ENCODE measurements at regions not wholly inside any gene's neighbourhood (a gene's known extent, or its start where the extent isn't known, plus 50 kb on each side); places are given as distances from the start of the nearest gene placed in this dataset.

GRCh38 chrX:111041018-111041462 is 55.0 kb upstream of the PAK3 start:
- no TSS peak for BruUV-seq (replicated peaks)
- no peak for FAIRE-seq

DNA sequence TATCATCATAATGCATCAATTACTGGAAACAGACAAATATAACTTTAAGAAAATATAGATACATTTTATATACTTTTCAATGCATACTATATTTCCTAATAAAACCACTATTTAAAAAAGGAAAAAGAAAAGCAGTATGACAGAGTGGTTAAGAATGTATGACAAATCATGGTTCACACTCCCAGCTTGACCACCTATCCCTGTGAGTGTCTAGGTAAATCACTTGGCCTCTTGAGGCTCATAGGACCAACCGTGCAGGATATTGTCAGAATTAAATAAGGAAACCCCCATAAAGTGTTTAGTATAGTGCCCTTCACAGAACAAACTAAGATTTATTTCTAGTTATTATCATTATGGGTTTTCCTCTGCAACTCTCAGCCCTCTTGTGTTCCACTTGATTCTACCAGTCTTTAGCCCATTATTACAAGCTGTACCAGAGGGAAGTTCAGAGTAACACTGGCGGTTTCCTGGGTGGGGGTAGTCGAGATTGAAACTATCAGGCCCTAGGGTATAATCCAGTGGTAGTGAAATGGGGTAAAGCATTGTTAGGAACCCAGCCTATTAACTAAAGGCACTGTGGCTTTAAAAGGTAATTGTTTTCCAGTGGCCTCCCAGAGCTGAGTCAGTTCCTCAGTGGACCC is 55.5 kb upstream of the PAK3 start:
- in situ Hi-C loops (cut with MboI) (no loop called here), intact Hi-C loops (cut with micrococcal nuclease; ENCODE audit: unreplicated experiment) (no loop called here)
- RAD21 ChIA-PET (ENCODE audit: unreplicated experiment): no interaction called here
- H4K20me1 ChIP-seq (ENCODE audit: control insufficient read depth, insufficient read depth): no peaks in the 10 kb centered on the region
- H3K79me2 ChIP-seq (ENCODE audit: control insufficient read depth, insufficient read depth, low read length): no peaks in the 10 kb centered on the region
- no TSS peak for BruUV-seq (replicated peaks)
- whole genome bisulfite sequencing (ENCODE audit: insufficient coverage, insufficient replicate concordance, low lambda C conversion rate, missing lambda C conversion rate): 3% methylated on average over 3 of the region's 3 CpGs
- no peak overlapping the region for H3K4me2 ChIP-seq (ENCODE audit: control insufficient read depth, insufficient read depth)
- H3K4me1 ChIP-seq (ENCODE audit: control insufficient read depth, insufficient read depth, low read length): no peaks in the 10 kb centered on the region
- H3K27ac ChIP-seq (ENCODE audit: control insufficient read depth, insufficient read depth): no peak overlapping the region
- FAIRE-seq (no peak), DNase-seq (ENCODE audit: low read depth, low spot score) (no peak), ATAC-seq (peak; percentile 53)
- H3K4me3 ChIP-seq: no peak overlapping the region
- no peak overlapping the region for H3K9ac ChIP-seq (ENCODE audit: control insufficient read depth, insufficient read depth, low read length)
- CTCF ChIA-PET: no interaction called here
- POLR2A ChIA-PET: no interaction called here
- H3K36me3 ChIP-seq (ENCODE audit: control insufficient read depth in 2 of 2, insufficient read depth in 2 of 2, low read length in 1 of 2): no peaks in the 10 kb centered on the region
- no peaks in the 10 kb centered on the region for H3K27me3 ChIP-seq (replicated peaks in 1 of 2; ENCODE audit: control insufficient read depth in 2 of 2, insufficient read depth in 2 of 2, low read length in 1 of 2)
- SMC1A ChIA-PET (ENCODE audit: uncharacterized antibody, unreplicated experiment): no interaction called here
- no peaks in the 10 kb centered on the region for H3K9me3 ChIP-seq (replicated peaks; ENCODE audit: control insufficient read depth, insufficient read depth, low read length)
- H2AFZ ChIP-seq (ENCODE audit: control insufficient read depth, low read depth, low read length): no peak overlapping the region
- TF ChIP-seq ZSCAN29 (IDR thresholded peaks at IDR 0.05) (no peak), CBX5 (IDR thresholded peaks at IDR 0.05; ENCODE audit: low read depth) (no peak), MEF2B (IDR thresholded peaks at IDR 0.05; ENCODE audit: partially characterized antibody, poor library complexity, severe bottlenecking) (no peak), JUND (IDR thresholded peaks at IDR 0.05; ENCODE audit: low read depth, low read length) (no peak), SKIL (IDR thresholded peaks at IDR 0.05; ENCODE audit: low read depth, poor library complexity, severe bottlenecking) (no peak), CREB1 (IDR thresholded peaks at IDR 0.05; ENCODE audit: low read depth) (no peak), STAT3 (IDR thresholded peaks at IDR 0.05; ENCODE audit: low read depth, low read length) (no peak)
- TF ChIP-seq, protein P1, sequence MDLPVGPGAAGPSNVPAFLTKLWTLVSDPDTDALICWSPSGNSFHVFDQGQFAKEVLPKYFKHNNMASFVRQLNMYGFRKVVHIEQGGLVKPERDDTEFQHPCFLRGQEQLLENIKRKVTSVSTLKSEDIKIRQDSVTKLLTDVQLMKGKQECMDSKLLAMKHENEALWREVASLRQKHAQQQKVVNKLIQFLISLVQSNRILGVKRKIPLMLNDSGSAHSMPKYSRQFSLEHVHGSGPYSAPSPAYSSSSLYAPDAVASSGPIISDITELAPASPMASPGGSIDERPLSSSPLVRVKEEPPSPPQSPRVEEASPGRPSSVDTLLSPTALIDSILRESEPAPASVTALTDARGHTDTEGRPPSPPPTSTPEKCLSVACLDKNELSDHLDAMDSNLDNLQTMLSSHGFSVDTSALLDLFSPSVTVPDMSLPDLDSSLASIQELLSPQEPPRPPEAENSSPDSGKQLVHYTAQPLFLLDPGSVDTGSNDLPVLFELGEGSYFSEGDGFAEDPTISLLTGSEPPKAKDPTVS (IDR thresholded peaks at IDR 0.05; ENCODE audit: low read depth, low read length): no peak

More at GRCh38 chrX:111041018-111041462, 55.0 kb upstream of the PAK3 start:
- no peak overlapping the region for H3K4me3 ChIP-seq
- no peaks in the 10 kb centered on the region for H4K20me1 ChIP-seq (ENCODE audit: control insufficient read depth, insufficient read depth)
- no peak overlapping the region for H3K9ac ChIP-seq (ENCODE audit: control insufficient read depth, insufficient read depth, low read length)
- no peaks in the 10 kb centered on the region for H3K27me3 ChIP-seq (replicated peaks in 1 of 2; ENCODE audit: control insufficient read depth in 2 of 2, insufficient read depth in 2 of 2, low read length in 1 of 2)
- H3K27ac ChIP-seq (ENCODE audit: control insufficient read depth, insufficient read depth): no peak overlapping the region
- no peak overlapping the region for H3K4me2 ChIP-seq (ENCODE audit: control insufficient read depth, insufficient read depth)
- H3K4me1 ChIP-seq (ENCODE audit: control insufficient read depth, insufficient read depth, low read length): no peaks in the 10 kb centered on the region
- H3K79me2 ChIP-seq (ENCODE audit: control insufficient read depth, insufficient read depth, low read length): no peaks in the 10 kb centered on the region
- DNase-seq (ENCODE audit: low read depth, low spot score) (no peak), ATAC-seq (peak; percentile 61)
- intact Hi-C loops (cut with micrococcal nuclease; ENCODE audit: unreplicated experiment): no loop called here
- H3K9me3 ChIP-seq (replicated peaks; ENCODE audit: control insufficient read depth, insufficient read depth, low read length): no peaks in the 10 kb centered on the region
- CTCF ChIA-PET: no interaction called here
- WGBS (ENCODE audit: insufficient coverage, insufficient replicate concordance, low lambda C conversion rate, missing lambda C conversion rate): 62% methylated on average over 4 of the region's 4 CpGs
- POLR2A ChIA-PET: no interaction called here
- no peaks in the 10 kb centered on the region for H3K36me3 ChIP-seq (ENCODE audit: control insufficient read depth in 2 of 2, insufficient read depth in 2 of 2, low read length in 1 of 2)
- SMC1A ChIA-PET (ENCODE audit: uncharacterized antibody, unreplicated experiment): no interaction called here
- no peak for TF ChIP-seq CBX5 (IDR thresholded peaks at IDR 0.05; ENCODE audit: low read depth)
- no peak for TF ChIP-seq HDAC6 (IDR thresholded peaks at IDR 0.05; ENCODE audit: unreplicated experiment)
- TF ChIP-seq NFYA (IDR thresholded peaks at IDR 0.05; ENCODE audit: borderline replicate concordance, low read depth, low read length): no peak
- TF ChIP-seq USF2 (IDR thresholded peaks at IDR 0.05; ENCODE audit: borderline replicate concordance, low read depth, low read length): no peak
- no peak for TF ChIP-seq RFX5 (IDR thresholded peaks at IDR 0.05; ENCODE audit: low read depth, low read length)
- TF ChIP-seq MEF2A (IDR thresholded peaks at IDR 0.05; ENCODE audit: insufficient read depth, low read depth, low read length): no peak
- no peak for TF ChIP-seq CHD4 (IDR thresholded peaks at IDR 0.05)
- no peak for TF ChIP-seq YBX1 (IDR thresholded peaks at IDR 0.05)
- no peak for TF ChIP-seq TAF1 (IDR thresholded peaks at IDR 0.05; ENCODE audit: borderline replicate concordance, low read depth, low read length)
- TF ChIP-seq FOXM1 (IDR thresholded peaks at IDR 0.05; ENCODE audit: low read depth, low read length): no peak
- TF ChIP-seq TCF12 (IDR thresholded peaks at IDR 0.05; ENCODE audit: low read depth, low read length): no peak
- H2AFZ ChIP-seq (ENCODE audit: control insufficient read depth, low read depth, low read length): no peak overlapping the region
- RAD21 ChIA-PET (ENCODE audit: unreplicated experiment): no interaction called here
- in situ Hi-C loops (cut with MboI): no loop called here
